ENCODE measurements at regions not wholly inside any gene's neighbourhood (a gene's known extent, or its start where the extent isn't known, plus 50 kb on each side); places are given as distances from the start of the nearest gene placed in this dataset.
"Not testable (repeated sequence)": the region's sequence is repeated elsewhere in the genome, so short reads cannot be mapped to it uniquely, and the experiment has no call there.

- no peak for DNase-seq (ENCODE audit: low read depth)
These were observed 119.8 kb upstream of the PDE10A start for GRCh38 chr6:165782812-165783211.

- DNase-seq (ENCODE audit: low read depth), result no peak
These were observed 119.1 kb upstream of the PDE10A start for GRCh38 chr6:165782134-165782533.

DNA sequence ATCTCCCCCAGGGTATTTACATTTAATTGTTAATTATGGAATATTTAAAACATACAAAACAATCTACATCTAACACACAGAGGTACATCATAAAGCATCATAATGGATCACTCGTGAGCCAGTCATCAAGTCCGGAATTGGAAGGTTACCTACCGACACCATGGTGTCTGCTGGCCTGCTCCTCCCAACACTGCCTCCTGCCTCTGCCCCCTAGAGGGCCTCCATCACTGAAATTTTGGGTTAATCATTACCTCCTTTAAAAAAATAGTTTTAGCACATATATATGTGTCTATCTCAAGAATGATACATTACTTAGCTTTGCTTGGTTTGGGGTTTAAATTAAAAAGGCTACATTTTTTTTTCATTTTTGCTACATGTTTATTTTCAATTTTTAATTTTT, 114.6 kb upstream of the PDE10A start:
- DNase-seq (ENCODE audit: low read depth), result no peak

GRCh38 chr6:165776691-165777090, 113.7 kb upstream of the PDE10A start:
- no peak for DNase-seq (ENCODE audit: low read depth)

DNA sequence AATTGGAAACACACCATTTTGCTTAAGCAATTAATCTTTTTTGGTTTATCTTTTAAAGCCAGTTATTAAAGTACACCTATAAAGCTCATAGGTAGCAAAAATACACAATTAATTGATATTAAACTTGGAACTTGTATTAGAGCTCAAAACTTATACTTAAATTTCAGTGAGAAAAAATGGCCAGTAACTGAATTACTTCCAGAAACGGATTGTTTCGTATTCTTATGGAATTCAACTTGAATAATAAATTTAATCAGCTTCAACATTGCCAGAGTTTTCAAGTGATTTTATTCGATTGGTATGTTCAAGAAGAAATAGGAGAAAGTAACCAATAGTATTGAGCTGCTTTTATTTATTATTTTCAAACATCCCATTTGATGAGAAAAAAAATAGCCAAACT, 112.7 kb upstream of the PDE10A start:
- DNase-seq (ENCODE audit: low read depth), result no peak

DNA sequence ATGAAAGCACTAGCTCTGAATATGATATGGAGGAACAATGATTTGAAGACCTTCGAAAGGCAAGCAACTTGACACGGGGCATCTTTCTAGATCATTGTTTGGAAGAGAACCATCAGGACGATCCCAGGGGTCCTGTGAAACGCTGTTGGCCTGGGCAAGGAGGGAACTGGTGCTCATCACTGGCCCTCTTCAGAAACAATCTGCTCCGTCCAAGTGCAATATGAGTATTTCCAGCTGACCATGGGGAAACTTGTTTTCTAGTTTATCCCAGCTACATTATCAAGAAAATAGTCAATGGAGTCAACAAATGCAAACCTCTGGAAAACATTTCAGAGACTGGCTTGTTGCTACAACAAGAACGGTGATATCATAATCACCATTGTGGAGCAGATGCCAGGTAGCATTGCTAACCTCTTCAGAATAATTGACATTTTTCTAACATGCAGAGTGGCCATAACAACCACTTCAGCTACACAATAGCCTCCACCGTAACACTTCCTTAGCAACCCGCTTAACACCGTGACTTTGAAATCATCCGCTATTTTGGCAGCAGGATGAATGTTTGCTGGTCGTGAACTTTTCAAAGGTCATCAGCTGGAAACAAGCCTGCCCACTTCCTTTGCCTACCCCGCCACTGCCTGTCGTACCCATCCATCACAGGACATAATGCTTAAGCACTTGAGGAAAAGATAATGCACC, 112.0 kb upstream of the PDE10A start:
- DNase-seq (ENCODE audit: low read depth), result no peak

GRCh38 chr6:165770397-165771082, 107.5 kb upstream of the PDE10A start:
- no peak for DNase-seq (ENCODE audit: low read depth)

DNA sequence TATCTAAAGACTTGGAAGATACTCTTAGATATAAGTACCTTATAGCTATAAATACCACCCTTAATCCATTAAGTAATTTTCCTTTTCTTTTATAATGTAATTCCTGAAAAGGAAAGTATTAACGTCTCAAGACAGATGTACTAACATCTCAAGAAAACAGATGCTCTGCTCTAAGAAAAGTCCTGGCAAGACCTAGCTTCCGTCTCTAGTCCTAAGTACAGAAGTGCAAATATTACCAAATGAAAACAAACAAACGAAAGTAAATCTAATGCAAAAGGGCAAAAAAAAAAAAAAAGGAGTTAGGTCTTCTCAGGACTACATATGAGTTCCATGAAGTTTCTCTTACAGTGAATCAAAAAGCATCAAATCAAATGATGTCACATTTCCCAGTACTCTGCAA, 106.8 kb upstream of the PDE10A start:
- no peak for DNase-seq (ENCODE audit: low read depth)

GRCh38 chr6:165769401-165769800, 106.4 kb upstream of the PDE10A start:
- DNase-seq (ENCODE audit: low read depth), result no peak

- no peak for DNase-seq (ENCODE audit: low read depth)
These were observed 105.9 kb upstream of the PDE10A start for GRCh38 chr6:165768961-165769360.

GRCh38 chr6:165767228-165767627, 104.2 kb upstream of the PDE10A start:
- no peak for DNase-seq (ENCODE audit: low read depth)

- DNase-seq (ENCODE audit: low read depth), result no peak
These were observed 103.4 kb upstream of the PDE10A start for GRCh38 chr6:165766457-165766856.

GRCh38 chr6:165766026-165766425, 103.0 kb upstream of the PDE10A start:
- DNase-seq (ENCODE audit: low read depth), result no peak

DNA sequence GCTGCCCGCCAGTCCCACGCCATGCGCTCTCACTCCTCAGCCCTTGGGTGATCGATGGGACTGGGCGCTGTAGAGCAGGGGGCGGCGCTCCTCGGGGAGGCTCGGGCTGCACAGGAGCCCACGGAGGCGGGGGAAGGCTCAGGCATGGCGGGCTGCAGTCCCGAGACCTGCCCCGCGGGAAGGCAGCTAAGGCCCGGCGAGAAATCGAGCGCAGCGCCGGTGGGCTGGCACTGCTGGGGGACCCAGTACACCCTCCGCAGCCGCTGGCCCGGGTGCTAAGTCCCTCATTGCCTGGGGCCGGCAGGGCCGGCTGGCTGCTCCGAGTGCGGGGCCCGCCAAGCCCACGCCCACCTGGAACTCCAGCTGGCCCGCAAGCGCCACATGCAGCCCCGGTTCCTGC, 102.2 kb upstream of the PDE10A start:
- DNase-seq (ENCODE audit: low read depth), result not testable (repeated sequence)

DNA sequence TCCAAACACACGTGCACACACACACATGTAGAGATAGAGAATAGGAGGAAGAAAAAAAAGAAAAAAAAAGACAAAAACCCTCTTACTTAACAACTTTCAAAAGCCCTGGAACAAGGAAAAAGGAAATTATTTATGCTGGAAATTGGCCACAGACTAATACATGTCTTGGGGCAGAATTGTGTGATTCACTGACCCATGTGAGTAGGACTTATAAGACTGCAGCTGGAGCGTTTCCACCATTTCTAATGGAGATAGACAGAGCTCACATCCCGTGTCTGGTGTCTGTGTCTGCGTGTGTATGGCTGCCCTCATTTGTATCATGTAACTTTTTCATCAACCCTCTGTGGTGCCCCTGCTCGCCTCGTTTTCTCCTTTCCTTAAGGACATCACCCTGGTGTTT, 99.8 kb upstream of the PDE10A start:
- no peak for DNase-seq (ENCODE audit: low read depth)

GRCh38 chr6:165762125-165762524, 99.1 kb upstream of the PDE10A start:
- DNase-seq (ENCODE audit: low read depth), result no peak

DNA sequence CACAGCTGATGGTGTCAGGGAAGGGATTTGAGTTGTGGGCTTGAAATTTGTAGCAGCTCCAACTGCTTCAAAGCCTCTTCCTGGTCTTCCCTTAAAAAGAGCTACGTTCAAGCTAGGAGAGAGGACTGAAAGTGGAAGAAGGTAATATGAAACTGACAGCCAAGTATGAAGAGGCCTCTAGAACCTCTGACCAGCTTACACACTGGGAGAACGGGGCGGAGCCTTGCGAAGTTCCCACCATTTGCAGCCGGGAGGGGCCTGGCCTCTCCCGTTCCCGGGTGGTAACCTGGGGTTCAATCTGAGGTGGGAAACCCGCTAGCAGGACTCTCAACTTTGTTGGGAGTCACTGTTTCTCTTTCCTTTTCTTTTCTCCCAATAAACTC, 97.8 kb upstream of the PDE10A start:
- no peak for DNase-seq (ENCODE audit: low read depth)

GRCh38 chr6:165760126-165760802, 97.2 kb upstream of the PDE10A start:
- no peak for DNase-seq (ENCODE audit: low read depth)

GRCh38 chr6:165758441-165758840, 95.4 kb upstream of the PDE10A start:
- no peak for DNase-seq (ENCODE audit: low read depth)

DNA sequence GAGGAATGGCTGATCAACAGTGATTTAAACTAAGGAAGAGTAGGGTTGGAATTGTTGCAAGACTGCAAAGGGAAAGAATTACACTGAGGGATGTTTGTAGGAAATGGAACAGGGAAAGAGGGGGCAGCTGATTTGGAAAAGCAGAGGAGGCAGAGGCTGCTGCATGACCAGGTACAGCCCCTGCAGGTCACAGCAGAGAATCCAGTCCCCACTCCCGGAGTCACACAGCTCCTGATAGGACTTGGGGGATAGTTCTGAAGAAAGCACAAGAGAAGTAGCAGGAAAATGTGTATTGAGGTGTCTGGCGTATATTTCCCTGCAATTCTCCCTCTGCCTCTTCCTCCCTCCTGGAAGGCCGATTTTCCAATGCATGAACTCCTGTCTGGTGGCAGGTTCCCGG, 92.5 kb upstream of the PDE10A start:
- DNase-seq (ENCODE audit: low read depth), result no peak

GRCh38 chr6:165753506-165753905, 90.5 kb upstream of the PDE10A start:
- no peak for DNase-seq (ENCODE audit: low read depth)

DNA sequence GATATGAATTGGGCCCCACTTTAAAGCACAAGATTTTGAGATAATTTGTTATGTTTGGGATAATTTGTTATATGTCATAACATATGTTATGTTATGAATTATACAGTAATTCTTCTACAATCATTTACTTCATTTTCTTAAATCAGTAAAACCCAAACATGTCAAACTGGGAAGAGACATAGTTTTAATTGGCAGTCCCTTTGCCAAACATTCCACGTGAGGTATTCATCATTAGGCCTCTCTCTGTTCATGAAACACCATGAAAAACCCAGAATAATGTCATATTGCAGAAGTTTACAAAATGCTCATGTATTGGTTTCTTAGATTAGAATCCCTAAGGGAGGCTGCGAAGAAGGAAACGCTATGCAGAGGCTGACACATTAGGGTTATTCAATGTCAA, 89.4 kb upstream of the PDE10A start:
- DNase-seq (ENCODE audit: low read depth), result no peak

GRCh38 chr6:165751486-165751885, 88.4 kb upstream of the PDE10A start:
- no peak for DNase-seq (ENCODE audit: low read depth)
